TTC549 (cell line): ENCODE measurements at regions not wholly inside any gene's neighbourhood (a gene's known extent, or its start where the extent isn't known, plus 50 kb on each side); places are given as distances from the start of the nearest gene placed in this dataset.

ENCODE experiments used
- FAIRE-seq: peaks from 2 replicates; lab custom pipeline; 2012; peaks lifted over from hg19 to GRCh38; lab: Jason Lieb, UNC

DNA sequence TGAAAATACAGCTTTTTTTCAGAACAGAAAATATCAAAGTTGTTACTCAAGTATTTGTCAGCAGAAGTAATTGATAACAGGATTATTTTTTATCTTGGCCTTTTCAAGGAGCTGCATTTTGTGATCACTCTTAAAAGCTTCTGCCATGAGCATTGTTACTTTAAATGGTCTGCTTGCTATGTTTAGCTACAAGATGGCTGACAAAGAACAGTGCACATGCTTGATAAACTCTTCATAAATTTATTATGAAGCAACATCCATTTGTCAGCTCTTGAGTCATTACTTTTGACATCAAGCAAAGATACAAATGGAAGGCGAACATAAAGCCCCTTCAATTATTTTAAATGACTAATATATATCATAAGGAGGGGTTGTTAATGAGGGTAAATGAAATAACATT is 205.4 kb upstream of the RPS6KA3 start:
- no peak for FAIRE-seq

GRCh38 chrX:20471483-20471882 is 204.8 kb upstream of the RPS6KA3 start:
- no peak for FAIRE-seq

GRCh38 chrX:20463296-20464075 is 196.8 kb upstream of the RPS6KA3 start:
- no peak for FAIRE-seq

DNA sequence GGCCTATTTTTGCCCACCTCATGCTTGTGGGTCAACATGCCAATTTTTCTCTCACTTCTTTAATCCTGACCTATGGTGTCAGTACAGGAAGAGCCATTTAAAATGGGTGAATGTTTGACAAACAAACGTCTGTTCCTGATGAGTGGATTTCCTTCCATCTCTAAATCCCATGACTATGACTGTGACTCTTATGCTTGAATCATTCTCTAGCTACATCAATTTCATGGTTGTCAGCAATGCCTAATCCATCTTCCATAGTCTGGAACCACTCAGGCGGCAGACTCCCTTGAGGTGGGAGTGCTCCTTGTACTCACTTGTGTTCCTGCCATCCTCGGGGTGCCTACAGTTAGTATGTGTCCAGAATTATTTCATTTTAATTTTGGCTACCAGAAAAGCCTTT is 194.9 kb upstream of the RPS6KA3 start:
- peak; percentile 95 for FAIRE-seq

- no peak for FAIRE-seq
Observed at GRCh38 chrX:20461002-20461401, 194.3 kb upstream of the RPS6KA3 start.

GRCh38 chrX:20459410-20460350 is 193.0 kb upstream of the RPS6KA3 start:
- no peak for FAIRE-seq

DNA sequence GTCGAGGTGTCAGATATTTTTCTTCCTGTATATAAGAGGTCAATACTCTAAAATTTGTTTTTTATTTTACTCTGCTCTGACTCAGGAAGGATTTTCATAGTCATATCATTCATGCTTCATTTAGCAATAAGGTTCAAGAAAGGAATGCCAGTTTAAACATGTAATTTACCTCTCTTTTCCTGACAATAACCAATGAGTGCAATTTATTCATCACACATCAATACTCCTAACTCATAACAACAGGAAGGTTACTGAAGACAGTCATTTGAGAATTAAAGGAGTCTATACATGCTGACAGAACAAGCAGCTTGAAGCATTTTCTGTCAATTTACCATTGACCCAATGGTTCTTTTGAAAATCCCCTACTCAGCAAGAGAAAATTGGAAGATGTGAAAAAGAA is 190.3 kb upstream of the RPS6KA3 start:
- peak; percentile 78 for FAIRE-seq

- peak; percentile 90 for FAIRE-seq
Observed at GRCh38 chrX:20455001-20455400, 188.3 kb upstream of the RPS6KA3 start.

GRCh38 chrX:20454117-20454516 is 187.4 kb upstream of the RPS6KA3 start:
- FAIRE-seq = peak; percentile 47

DNA sequence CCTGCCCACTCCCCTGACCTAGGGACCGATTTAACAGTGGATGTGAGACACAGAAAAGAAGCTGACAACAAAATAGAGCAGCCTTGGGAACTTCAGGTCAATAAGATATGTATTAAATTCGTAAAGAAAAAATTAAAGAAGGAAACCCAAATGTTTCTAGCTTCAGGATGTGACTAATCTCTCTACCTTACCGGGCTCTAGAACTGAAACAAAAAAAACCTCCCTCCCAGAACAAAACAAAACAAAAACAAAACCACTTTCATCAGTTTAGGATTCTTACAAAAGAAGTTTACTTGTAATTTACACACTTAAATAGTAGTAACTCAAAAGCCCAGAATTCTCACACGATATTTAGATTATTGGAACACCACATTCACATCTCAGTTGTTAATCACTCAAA is 185.8 kb upstream of the RPS6KA3 start:
- FAIRE-seq = no peak

DNA sequence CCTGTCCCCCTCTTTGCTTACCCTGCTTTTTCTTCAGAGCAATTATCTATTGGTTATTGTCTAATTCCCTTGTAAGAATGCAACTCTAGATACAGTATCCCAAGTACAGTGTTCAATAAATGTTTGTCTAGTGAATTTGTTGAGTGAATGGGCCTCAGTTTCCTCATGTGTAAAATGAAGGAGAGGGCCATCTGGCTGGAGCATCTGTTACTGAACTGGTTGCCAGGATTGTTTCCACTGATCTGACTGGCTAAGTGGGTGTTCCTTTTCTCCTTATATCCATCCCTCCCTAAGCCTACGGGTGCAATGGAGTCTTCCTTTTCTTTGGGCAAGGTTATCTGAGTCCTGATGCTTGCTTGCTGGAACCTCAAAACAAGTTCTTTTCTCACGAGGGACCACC is 185.2 kb upstream of the RPS6KA3 start:
- FAIRE-seq = no peak

GRCh38 chrX:20445109-20445508 is 178.4 kb upstream of the RPS6KA3 start:
- no peak for FAIRE-seq

- FAIRE-seq = peak; percentile 89
Observed at GRCh38 chrX:20442597-20442996, 175.9 kb upstream of the RPS6KA3 start.

DNA sequence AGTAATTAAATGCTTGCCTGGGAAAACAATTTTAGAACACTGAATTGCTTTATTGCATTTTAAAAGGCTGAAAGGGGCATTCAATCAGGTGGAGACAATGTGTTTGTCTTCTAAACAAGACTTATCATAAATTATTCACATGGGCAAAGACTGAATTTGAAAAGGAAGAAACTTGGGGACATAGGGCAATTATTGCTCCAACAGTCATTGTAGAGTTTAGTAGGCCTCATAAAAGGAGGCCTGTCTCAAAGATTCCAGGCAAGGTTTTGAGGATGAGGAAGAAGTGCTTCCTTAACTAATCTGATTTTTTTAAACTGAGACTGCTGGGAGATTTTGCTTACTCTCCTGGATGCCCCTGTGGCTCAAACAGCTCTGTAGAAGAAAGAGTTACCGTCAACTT is 174.4 kb upstream of the RPS6KA3 start:
- FAIRE-seq = no peak

- no peak for FAIRE-seq
Observed at GRCh38 chrX:20438871-20439526, 172.3 kb upstream of the RPS6KA3 start.

- no peak for FAIRE-seq
Observed at GRCh38 chrX:20437683-20438082, 171.0 kb upstream of the RPS6KA3 start.

DNA sequence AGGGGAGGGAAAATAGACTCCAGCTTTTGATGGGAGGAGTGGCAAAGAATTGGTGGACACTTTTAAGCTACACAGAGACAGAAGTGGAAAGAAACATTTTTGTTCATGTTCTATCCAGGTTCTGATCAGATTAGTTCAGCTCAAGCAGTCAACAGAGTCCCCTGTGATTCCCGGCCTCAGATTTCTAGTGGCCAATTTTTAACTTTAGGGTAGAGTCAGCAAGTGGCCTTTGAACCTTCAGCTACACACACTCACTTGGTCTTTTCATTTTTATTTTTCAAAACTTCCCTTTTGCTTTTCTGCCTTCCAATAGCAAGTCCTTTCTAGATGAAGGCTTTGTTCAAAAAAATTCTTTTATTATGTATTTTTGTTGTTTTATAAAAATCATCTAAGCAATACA is 169.2 kb upstream of the RPS6KA3 start:
- no peak for FAIRE-seq

GRCh38 chrX:20434986-20435385 is 168.3 kb upstream of the RPS6KA3 start:
- FAIRE-seq = no peak

DNA sequence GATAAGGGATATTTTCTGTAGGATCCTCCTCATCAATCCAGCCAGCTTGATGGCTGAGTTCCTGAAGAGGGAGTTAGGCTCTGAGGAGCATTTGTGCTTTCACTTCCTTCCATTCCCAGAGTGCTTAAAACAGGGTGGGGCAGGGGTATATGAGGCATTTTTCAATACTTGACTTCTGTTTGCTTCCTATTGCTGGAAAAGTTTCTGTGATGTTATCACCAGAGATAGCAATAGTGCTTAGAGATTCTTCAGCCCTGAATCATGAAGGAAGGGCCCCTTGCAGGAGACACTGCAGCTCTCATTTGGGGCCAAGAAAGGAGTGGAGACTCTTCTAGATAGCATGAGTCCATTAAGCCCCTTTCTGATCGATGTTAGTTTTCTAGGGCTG is 166.7 kb upstream of the RPS6KA3 start:
- FAIRE-seq = no peak

DNA sequence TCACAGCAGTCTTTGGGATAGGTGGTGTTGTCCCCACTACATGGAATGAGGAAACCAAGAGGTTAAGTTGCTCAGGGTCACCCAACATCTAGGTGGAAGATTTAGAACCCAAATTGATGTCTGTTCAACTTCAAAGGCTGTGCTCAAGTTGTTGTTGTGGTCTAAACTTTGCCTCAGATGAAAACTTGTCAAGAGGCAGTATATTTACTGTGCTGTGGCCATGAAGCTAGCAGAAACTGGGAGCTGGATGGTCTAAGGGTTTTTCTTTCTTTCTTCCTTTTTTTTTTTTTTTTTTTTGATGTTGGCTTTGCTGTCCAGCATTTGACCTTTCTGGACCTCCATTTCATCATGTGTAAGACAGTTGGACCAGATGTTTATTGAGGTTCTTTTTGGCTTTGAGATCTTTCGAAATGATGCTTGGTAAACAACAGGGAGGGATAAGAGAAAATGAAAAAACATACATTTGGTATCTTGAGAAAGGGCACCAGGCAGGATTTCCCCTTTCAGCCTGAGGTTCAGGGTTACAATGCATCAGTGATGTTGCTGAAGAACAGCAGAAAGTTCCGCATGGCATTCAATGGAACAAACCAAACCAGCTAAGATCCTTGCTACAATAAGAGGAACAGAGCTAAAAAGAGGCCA is 166.2 kb upstream of the RPS6KA3 start:
- no peak for FAIRE-seq

DNA sequence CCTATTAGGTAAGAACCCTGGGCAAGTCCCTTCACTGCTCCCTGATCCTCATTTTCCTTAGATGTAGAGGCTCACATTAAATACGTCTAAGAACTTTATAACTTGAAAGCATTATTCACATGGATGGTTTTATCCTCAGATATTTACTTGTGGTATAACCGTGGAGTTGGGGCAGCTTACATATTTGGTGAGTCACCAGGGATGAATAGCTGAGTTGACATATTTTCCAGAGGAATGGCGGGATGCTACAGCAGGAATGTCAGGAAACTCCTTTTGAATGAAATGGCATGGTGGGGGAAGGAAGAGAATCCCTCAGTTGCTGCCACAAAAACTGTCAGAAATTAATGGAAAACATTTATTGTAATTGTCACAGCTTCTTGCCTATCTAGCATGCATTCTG is 165.3 kb upstream of the RPS6KA3 start:
- no peak for FAIRE-seq

GRCh38 chrX:20431486-20431885 is 164.8 kb upstream of the RPS6KA3 start:
- no peak for FAIRE-seq
